DMS79 (cell line): ENCODE measurements at regions not wholly inside any gene's neighbourhood (a gene's known extent, or its start where the extent isn't known, plus 50 kb on each side); places are given as distances from the start of the nearest gene placed in this dataset.
A peak's percentile ranks its signal among the peaks of the same experiment; 100 is the strongest.
"Not testable (repeated sequence)": the region's sequence is repeated elsewhere in the genome, so short reads cannot be mapped to it uniquely, and the experiment has no call there.

Experiments used
- DNase-seq: peaks from one replicate; lab custom pipeline; 2025; lab: John Stamatoyannopoulos, UW

DNA sequence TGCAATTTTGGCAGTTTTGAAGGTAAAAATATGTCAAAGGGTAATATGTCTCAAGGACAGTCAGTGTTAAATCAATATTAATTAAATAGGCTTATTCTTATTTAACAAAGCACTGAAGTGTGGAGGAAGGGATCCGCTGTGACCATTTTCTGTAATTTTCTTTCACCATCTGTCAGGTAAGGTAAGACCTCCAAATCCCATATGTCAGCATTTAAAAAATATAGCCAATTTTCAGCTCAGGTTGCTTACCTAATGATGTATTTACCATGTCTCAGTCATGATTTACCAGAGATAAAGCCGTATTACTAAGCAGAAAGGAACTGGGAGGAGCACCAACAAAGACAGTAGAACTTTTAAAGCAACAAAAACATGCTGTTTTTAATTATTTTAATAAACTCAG lies 683.9 kb downstream of the CCSER2 start:
- DNase-seq = no peak

GRCh38 chr10:85026878-85027467 lies 698.6 kb downstream of the CCSER2 start:
- DNase-seq = no peak

GRCh38 chr10:85032981-85033380 lies 704.6 kb downstream of the CCSER2 start:
- no peak for DNase-seq

- no peak for DNase-seq
Measured at GRCh38 chr10:85036661-85037060, 708.3 kb downstream of the CCSER2 start.

GRCh38 chr10:85039311-85039710 lies 710.9 kb downstream of the CCSER2 start:
- DNase-seq = no peak

GRCh38 chr10:85043207-85043606 lies 714.8 kb downstream of the CCSER2 start:
- no peak for DNase-seq

GRCh38 chr10:85045046-85045445 lies 716.7 kb downstream of the CCSER2 start:
- no peak for DNase-seq

GRCh38 chr10:85047170-85047834 lies 718.9 kb downstream of the CCSER2 start:
- DNase-seq = no peak

- no peak for DNase-seq
Measured at GRCh38 chr10:85047979-85048378, 719.6 kb downstream of the CCSER2 start.

DNA sequence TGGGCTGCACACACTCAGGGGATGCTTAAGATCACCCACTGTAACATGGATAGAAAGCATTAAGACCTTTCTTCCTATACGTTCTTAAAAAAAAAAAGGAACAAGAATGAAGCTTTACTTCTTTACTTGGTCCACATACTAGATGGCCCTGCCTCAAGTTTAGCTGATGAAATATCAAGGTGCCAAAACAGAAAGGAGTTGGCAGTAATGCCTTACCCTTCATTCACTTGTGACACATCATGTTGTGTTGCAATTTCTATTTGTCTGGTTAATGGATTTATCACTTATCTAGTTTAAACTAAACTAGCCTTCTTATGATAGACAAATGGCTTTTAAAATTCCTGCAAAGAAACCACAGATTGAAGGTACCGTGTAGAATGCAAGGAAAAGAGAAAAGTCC lies 720.3 kb downstream of the CCSER2 start:
- DNase-seq = no peak

DNA sequence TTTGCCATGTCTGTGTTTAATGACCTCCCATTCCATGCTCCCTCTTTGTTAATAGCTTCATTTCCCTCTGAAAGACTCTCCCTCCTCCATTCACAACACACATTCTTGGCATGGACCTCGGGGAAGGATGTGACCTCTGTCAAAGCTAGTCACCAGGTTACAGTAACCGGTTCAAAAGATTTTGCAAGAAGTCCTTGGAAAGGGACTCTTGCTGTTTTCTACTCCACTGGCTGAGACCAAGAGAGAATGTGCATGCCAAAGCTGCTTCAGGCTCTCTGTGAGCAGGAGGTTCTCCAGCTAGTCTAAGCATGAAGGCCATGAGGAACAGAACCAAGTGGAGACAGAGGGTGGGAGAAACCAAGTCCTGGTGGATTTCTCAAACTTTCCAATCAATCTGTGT lies 732.6 kb downstream of the CCSER2 start:
- DNase-seq = no peak

DNA sequence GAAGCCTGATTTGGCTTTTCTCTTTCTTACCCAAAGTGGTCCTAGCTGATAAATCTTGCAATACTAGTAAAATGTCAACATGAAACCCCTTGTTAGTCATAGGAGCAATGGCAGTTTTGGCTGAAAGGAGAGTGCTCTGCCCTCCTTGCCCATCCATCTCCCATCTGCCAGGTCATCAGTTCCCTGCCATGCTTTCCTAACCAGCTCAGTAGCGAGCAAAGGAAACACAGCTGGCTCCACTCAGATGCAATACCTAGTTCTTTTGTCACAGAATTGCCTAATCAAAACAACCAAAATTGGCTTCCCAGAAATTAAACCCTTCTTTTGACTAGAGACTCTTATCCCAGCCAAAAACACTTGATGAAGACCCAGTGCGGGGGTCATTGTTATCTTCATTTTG lies 733.0 kb downstream of the CCSER2 start:
- no peak for DNase-seq

- DNase-seq = no peak
Measured at GRCh38 chr10:85067955-85068354, 739.6 kb downstream of the CCSER2 start.

DNA sequence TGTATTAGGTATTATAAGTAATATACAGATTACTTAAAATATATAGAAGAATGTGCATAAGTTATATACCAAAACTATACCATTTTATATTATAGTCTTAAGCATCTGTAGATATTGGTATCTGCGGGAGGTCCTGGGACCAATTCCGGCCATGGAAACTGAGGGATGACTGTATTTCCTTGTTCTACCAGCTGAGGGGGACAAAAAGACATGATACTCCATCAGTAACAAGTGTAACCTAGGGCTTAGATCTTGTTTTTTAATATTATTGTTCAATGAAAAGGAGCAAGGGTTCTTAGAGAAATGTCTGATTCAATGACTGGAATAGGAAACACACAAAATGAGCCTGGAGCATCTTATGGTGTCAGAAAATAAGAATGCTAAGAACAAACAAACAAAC lies 752.5 kb downstream of the CCSER2 start:
- DNase-seq = no peak

DNA sequence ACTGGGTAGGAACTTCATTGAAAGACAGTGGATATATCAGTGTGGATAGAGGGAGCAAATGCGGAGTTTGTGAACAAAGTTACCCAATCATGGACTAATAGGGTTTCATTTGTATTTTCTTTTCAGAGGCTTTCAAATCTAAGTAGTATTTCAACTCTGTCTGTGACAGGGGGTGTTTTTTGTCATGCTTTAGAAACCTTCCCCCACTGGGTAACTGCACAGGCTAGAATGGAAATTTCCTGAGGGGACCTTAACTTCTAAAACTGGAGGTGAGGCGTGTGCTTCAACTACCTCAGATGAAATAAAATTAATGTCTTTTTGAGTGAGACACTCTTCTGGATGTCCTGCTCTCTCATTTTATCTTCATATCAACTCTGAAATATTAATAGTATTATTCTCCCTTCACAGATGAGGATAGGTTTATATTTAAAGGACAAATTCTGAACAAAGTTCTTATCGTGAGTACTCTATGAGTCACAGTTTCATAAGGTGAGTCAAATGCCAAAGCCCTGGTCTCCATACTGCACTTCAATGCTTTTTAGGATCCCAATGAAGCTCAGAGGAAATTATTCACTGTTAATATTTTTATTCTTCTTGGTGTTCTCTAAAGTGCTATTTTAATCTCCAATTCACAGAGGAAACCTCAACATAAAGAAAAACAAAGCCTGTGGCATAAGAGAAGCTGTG lies 770.6 kb downstream of the CCSER2 start:
- DNase-seq = no peak

GRCh38 chr10:85100495-85100894 lies 772.1 kb downstream of the CCSER2 start:
- DNase-seq = no peak

GRCh38 chr10:85105614-85106255 lies 777.3 kb downstream of the CCSER2 start:
- no peak for DNase-seq

DNA sequence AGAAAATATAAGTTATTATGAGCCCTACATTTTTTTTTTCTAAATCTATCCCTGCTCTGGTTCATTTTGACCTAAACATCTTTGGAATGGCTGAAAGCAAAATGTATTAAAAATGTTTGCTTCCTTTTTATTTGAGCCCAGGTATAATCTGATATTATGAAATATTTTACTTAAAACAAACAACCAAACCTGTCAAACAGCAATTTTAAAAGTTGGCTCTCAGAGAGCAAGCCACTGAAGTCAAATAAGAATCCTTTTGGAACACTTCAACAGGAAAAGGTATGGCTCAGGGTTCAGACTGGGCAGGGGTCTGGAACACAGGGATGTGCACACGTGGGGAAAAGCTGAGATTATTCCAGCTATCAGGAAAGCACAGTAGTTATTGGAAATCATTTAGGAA lies 782.9 kb downstream of the CCSER2 start:
- no peak for DNase-seq

- peak; percentile 39 for DNase-seq
Measured at GRCh38 chr10:85124603-85125051, 796.2 kb downstream of the CCSER2 start.

DNA sequence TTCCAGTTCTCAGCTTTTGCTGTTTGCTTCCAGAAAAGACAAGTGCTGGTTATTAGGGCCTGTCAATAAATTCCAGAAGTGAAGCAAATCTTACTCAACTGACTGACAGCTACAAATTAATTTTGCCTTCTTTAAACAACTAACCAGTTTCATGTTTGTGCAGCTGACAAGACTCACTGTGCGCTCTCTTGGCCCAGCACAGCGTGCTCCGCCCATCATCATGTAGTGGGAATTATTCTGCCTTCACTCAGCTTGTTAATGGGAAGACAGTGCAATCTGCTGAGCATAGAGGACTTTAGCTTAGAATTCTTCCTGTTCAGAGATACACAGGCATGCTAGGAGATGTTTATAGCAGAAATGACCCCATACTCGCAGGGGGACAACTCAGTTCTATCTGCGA lies 808.9 kb downstream of the CCSER2 start:
- no peak for DNase-seq

DNA sequence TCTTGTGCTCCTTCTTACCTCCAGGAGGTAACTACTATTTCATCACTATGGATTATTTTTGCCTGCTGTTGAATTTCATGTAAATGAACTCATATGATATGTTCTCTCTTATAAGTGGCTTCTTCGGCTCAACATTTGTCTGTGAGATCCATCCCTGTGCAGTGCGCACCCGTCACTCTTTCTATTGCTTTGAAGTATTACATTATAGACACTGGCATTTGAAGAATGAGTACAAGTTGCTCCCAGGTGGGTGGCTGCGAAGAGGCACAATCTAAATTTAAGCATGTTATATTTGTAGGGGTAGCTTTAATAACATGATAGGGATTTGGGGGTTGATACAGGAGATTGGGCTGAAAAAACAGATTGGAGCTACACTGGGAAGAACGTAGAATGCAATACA lies 809.7 kb downstream of the CCSER2 start:
- DNase-seq = no peak

GRCh38 chr10:85139124-85139523 lies 810.7 kb downstream of the CCSER2 start:
- no peak for DNase-seq

DNA sequence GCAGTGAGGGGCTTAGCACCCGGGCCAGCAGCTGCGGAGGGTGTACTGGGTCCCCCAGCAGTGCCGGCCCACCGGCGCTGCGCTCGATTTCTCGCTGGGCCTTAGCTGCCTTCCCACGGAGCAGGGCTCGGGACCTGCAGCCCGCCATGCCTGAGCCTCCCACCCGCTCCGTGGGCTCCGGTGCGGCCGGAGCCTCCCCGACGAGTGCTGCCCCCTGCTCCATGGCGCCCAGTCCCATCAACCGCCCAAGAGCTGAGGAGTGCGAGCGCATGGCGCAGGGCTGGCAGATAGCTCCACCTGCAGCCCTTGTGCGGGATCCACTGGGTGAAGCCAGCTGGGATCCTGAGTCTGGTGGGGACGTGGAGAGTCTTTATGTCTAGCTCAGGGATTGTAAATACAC lies 813.1 kb downstream of the CCSER2 start:
- DNase-seq = not testable (repeated sequence)
